MM.1S (cell line): ENCODE measurements at regions not wholly inside any gene's neighbourhood (a gene's known extent, or its start where the extent isn't known, plus 50 kb on each side); places are given as distances from the start of the nearest gene placed in this dataset.

Experiments used
- DNase-seq: peaks from one replicate; pipeline ENCODE4 v3.0.0-alpha.2; 2015
- H2AFZ ChIP-seq: fragments of 300-600 bp; sonication (generic); 2 replicates; pipeline ENCODE4 v1.6.0; 2016; ENCODE audit warnings: antibody characterized with exemption, low read length
- H3F3A ChIP-seq: fragments of 300-600 bp; sonication (generic); 2 replicates; pipeline ENCODE4 v1.6.1; 2016; ENCODE audit warnings: mild to moderate bottlenecking, antibody characterized with exemption, low read length, moderate library complexity, mixed read lengths; ENCODE audit not compliant: insufficient read depth
- H3K27ac ChIP-seq: fragments of 300-600 bp; sonication (generic); 2 replicates; pipeline ENCODE4 v1.5.1; 2016; ENCODE audit warnings: mild to moderate bottlenecking, low read length
- H3K27me3 ChIP-seq: fragments of 300-600 bp; sonication (generic); replicated peaks from 2 replicates; pipeline ENCODE4 v1.6.0; 2016; ENCODE audit warnings: low read length; ENCODE audit not compliant: insufficient read depth
- H3K36me3 ChIP-seq: fragments of 300-600 bp; sonication (generic); replicated peaks from 2 replicates; pipeline ENCODE4 v1.6.1; 2016; ENCODE audit warnings: mild to moderate bottlenecking, low read length, mixed read lengths; ENCODE audit not compliant: insufficient read depth
- H3K4me1 ChIP-seq: fragments of 300-600 bp; sonication (generic); 2 replicates; pipeline ENCODE4 v1.6.1; 2016; ENCODE audit warnings: low read length, mixed read lengths
- H3K4me2 ChIP-seq: fragments of 300-600 bp; sonication (generic); 2 replicates; pipeline ENCODE4 v1.6.0; 2016; ENCODE audit warnings: low read depth, low read length
- H3K4me3 ChIP-seq: fragments of 300-600 bp; sonication (generic); 2 replicates; pipeline ENCODE4 v1.5.1; 2016; ENCODE audit warnings: low read length, mixed read lengths
- H3K79me2 ChIP-seq: fragments of 300-600 bp; sonication (generic); 2 replicates; pipeline ENCODE4 v1.6.1; 2016; ENCODE audit warnings: mixed run types, low read length, mixed read lengths
- H3K9ac ChIP-seq: fragments of 300-600 bp; sonication (generic); 2 replicates; pipeline ENCODE4 v1.6.1; 2016; ENCODE audit warnings: low read length, mixed read lengths
- H3K9me2 ChIP-seq: fragments of 300-600 bp; sonication (generic); replicated peaks from 2 replicates; pipeline ENCODE4 v1.6.1; 2016; ENCODE audit warnings: mild to moderate bottlenecking, low read length, mixed read lengths; ENCODE audit not compliant: insufficient read depth
- H3K9me3 ChIP-seq: fragments of 300-600 bp; sonication (generic); replicated peaks from 2 replicates; pipeline ENCODE4 v1.6.1; 2016; ENCODE audit warnings: mild to moderate bottlenecking, low read length, mixed read lengths; ENCODE audit not compliant: insufficient read depth
- H4K20me1 ChIP-seq: fragments of 300-600 bp; sonication (generic); 2 replicates; pipeline ENCODE4 v1.6.1; 2016; ENCODE audit warnings: mild to moderate bottlenecking, low read length, moderate library complexity, mixed read lengths; ENCODE audit not compliant: insufficient read depth
- CTCF ChIP-seq: fragments of 300-600 bp; sonication (generic); IDR thresholded peaks from 2 replicates; pipeline ENCODE4 v1.5.1; 2016; ENCODE audit warnings: antibody characterized with exemption, low read length, mixed read lengths
- EZH2 ChIP-seq: fragments of 300-600 bp; sonication (generic); optimal IDR thresholded peaks from 2 replicates; pipeline ENCODE3; 2017; ENCODE audit warnings: low read depth, mild to moderate bottlenecking, antibody characterized with exemption, low read length, mixed read lengths
- EZH2phosphoT487 ChIP-seq: fragments of 300-600 bp; sonication (generic); IDR thresholded peaks from 2 replicates; pipeline ENCODE4 v1.6.1; 2018; ENCODE audit warnings: antibody characterized with exemption, low read length

GRCh38 chr11:103850419-103851165, 185.8 kb upstream of the DDI1 start:
- no peak overlapping the region for H3K4me3 ChIP-seq
- no peak overlapping the region for H3K27ac ChIP-seq
- H3K4me1 ChIP-seq = peaks cover 4% of the 10 kb centered on the region; the same call in 1 of the 2 replicates
- H3K4me2 ChIP-seq = no peak overlapping the region
- H3K36me3 ChIP-seq = no peaks in the 10 kb centered on the region
- H3F3A ChIP-seq = no peaks in the 10 kb centered on the region
- TF ChIP-seq CTCF (no peak), EZH2 (no peak), EZH2phosphoT487 (no peak)
- H3K9ac ChIP-seq = no peak overlapping the region
- no peak overlapping the region for H2AFZ ChIP-seq
- no peak for DNase-seq
- H4K20me1 ChIP-seq = no peaks in the 10 kb centered on the region
- no peaks in the 10 kb centered on the region for H3K79me2 ChIP-seq
- no peaks in the 10 kb centered on the region for H3K9me3 ChIP-seq
- no peaks in the 10 kb centered on the region for H3K9me2 ChIP-seq
- no peaks in the 10 kb centered on the region for H3K27me3 ChIP-seq

GRCh38 chr11:103851166-103851651, 185.2 kb upstream of the DDI1 start:
- Histone ChIP-seq H3K79me2 (no peaks in the 10 kb centered on the region), H2AFZ (no peak overlapping the region), H3K4me2 (no peak overlapping the region), H3K9me3 (no peaks in the 10 kb centered on the region), H3F3A (no peaks in the 10 kb centered on the region), H3K27me3 (no peaks in the 10 kb centered on the region), H3K36me3 (no peaks in the 10 kb centered on the region), H3K4me3 (no peak overlapping the region), H3K4me1 (no peaks in the 10 kb centered on the region), H3K9ac (no peak overlapping the region), H4K20me1 (no peaks in the 10 kb centered on the region), H3K9me2 (no peaks in the 10 kb centered on the region), H3K27ac (no peak overlapping the region)
- DNase-seq = no peak
- TF ChIP-seq EZH2phosphoT487 (no peak), CTCF (no peak), EZH2 (no peak)
